ENCODE measurements at regions not wholly inside any gene's neighbourhood (a gene's known extent, or its start where the extent isn't known, plus 50 kb on each side); places are given as distances from the start of the nearest gene placed in this dataset.
A peak's percentile ranks its signal among the peaks of the same experiment; 100 is the strongest.

- TF ChIP-seq, protein P1, sequence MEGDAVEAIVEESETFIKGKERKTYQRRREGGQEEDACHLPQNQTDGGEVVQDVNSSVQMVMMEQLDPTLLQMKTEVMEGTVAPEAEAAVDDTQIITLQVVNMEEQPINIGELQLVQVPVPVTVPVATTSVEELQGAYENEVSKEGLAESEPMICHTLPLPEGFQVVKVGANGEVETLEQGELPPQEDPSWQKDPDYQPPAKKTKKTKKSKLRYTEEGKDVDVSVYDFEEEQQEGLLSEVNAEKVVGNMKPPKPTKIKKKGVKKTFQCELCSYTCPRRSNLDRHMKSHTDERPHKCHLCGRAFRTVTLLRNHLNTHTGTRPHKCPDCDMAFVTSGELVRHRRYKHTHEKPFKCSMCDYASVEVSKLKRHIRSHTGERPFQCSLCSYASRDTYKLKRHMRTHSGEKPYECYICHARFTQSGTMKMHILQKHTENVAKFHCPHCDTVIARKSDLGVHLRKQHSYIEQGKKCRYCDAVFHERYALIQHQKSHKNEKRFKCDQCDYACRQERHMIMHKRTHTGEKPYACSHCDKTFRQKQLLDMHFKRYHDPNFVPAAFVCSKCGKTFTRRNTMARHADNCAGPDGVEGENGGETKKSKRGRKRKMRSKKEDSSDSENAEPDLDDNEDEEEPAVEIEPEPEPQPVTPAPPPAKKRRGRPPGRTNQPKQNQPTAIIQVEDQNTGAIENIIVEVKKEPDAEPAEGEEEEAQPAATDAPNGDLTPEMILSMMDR (IDR thresholded peaks at IDR 0.05) = no peak
- DNase-seq (ENCODE audit: low spot score) (no peak), ATAC-seq (ENCODE audit: low FRiP score) (peak; percentile 66)
Observed at GRCh38 chr5:9947225-9947714, 302.4 kb downstream of the ATPSCKMT start.

DNA sequence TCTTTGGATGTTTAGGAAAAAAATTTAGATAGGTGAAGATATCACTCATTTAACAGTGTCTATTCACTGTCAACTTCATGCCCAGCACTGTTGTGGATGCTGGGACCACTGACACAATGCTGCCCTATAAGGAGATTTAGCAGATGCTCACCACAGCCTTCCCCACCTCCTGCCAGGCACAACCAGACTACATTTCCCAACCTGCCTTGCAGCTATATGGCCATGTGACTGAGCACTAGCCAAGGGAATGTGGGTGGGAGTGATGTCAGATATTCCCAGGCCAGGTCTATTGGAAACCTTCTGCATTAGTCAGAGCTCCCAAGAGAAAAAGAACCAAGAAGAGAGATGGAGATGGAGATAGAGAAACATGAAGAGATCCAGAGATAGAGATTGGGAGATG, 302.6 kb upstream of the TAS2R1 start:
- TF ChIP-seq, protein P1 (IDR thresholded peaks at IDR 0.05) = no peak
- ATAC-seq (ENCODE audit: low FRiP score) (no peak), DNase-seq (ENCODE audit: low spot score) (no peak)

- TF ChIP-seq, protein P1 (IDR thresholded peaks at IDR 0.05) = no peak
- ATAC-seq (ENCODE audit: low FRiP score) = no peak
- no peak for DNase-seq (ENCODE audit: low spot score)
Observed at GRCh38 chr5:9930156-9930555, 300.0 kb upstream of the TAS2R1 start.

DNA sequence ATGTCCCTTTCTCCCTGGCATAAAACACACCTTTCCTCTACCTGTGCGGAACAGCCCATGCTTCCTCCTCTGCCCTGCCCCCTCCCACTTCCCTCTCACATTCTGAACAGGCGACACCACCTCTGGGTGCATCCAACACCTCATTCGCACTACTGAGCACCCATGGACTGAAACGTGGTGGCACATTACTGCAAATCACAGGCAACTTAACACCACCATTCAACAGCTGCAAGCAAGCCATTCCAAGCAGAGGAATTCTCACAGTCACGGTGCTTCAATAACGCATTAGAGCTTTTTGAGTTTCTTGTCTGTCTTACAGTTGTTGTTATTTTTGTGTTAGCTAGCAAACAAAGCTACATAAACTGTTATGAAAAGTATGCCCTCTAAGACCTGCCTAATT, 298.2 kb upstream of the TAS2R1 start:
- ATAC-seq (ENCODE audit: low FRiP score) (no peak), DNase-seq (ENCODE audit: low spot score) (no peak)
- TF ChIP-seq, protein P1 (IDR thresholded peaks at IDR 0.05) = no peak

GRCh38 chr5:9927521-9927997, 297.4 kb upstream of the TAS2R1 start:
- TF ChIP-seq, protein P1 (IDR thresholded peaks at IDR 0.05) = no peak
- ATAC-seq (ENCODE audit: low FRiP score) (peak; percentile 66), DNase-seq (ENCODE audit: low spot score) (no peak)

DNA sequence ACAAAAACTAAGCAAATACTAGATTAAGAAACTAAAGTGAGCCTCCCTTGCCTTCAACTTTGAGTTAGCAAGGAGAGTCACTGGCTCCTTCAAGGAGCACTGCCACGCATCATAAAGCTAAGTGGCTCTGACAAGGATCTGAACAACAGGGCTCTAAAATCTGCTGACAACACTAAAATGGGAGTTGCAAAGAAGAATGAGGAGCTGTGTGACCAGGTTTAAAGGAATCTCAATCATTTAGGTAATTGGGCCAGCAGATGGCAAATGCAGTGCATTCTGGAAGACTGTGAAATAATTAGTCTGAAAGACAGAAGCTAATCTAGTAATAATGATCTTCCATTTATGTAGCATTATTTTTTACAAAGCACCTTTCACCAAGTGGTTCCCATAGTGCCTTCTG, 297.0 kb upstream of the TAS2R1 start:
- DNase-seq (ENCODE audit: low spot score) = no peak
- TF ChIP-seq, protein P1 (IDR thresholded peaks at IDR 0.05) = no peak
- ATAC-seq (ENCODE audit: low FRiP score) = peak; percentile 28

- ATAC-seq (ENCODE audit: low FRiP score) (no peak), DNase-seq (ENCODE audit: low spot score) (no peak)
- TF ChIP-seq, protein P1 (IDR thresholded peaks at IDR 0.05) = no peak
Observed at GRCh38 chr5:9924614-9925013, 294.5 kb upstream of the TAS2R1 start.

All from omental fat pad (tissue), 3 donors.